H1 (cell line): ENCODE measurements at regions not wholly inside any gene's neighbourhood (a gene's known extent, or its start where the extent isn't known, plus 50 kb on each side); places are given as distances from the start of the nearest gene placed in this dataset.

Experiments used
- CTCF ChIA-PET: fragments of 300-600 bp; sonication (Branson Sonifier 250); formaldehyde crosslinking; loops from one replicate; lab custom pipeline; 2021; ENCODE audit not compliant: partially characterized antibody; lab: Charles Lee
- POLR2A ChIA-PET: fragments of 300-600 bp; sonication (Branson Sonifier 250); formaldehyde crosslinking; loops from one replicate; lab custom pipeline; 2021; ENCODE audit warnings: inconsistent platforms; ENCODE audit not compliant: partially characterized antibody; lab: Charles Lee
- DNase-seq, 2 experiments: peaks; one replicate each; pipeline versions ENCODE4 v3.0.0 to v3.0.0-alpha.2; 2010 to 2022; ENCODE audit warnings: low spot score in 2 of 2, low read depth in 1 of 2, mixed read lengths in 1 of 2
- FAIRE-seq: peaks from 2 replicates; lab custom pipeline; 2011; peaks lifted over from hg19 to GRCh38; lab: Jason Lieb, UNC
- H2AFZ ChIP-seq: 2 replicates; pipeline ENCODE4 v1.8.1; 2012; ENCODE audit warnings: low read length, inconsistent platforms
- H2AK5ac ChIP-seq: 2 replicates; pipeline ENCODE4 v1.6.1; 2013; ENCODE audit warnings: low read depth, low read length
- H2BK120ac ChIP-seq: replicated peaks from 2 replicates; pipeline ENCODE3; 2013; ENCODE audit warnings: low read depth, low read length, inconsistent platforms
- H2BK12ac ChIP-seq: 2 replicates; pipeline ENCODE4 v1.6.1; 2013; ENCODE audit warnings: low read depth, low read length
- H2BK15ac ChIP-seq: 2 replicates; pipeline ENCODE4 v1.6.1; 2013; ENCODE audit warnings: low read length
- H2BK20ac ChIP-seq: 2 replicates; pipeline ENCODE4 v1.6.1; 2013; ENCODE audit warnings: low read length
- H2BK5ac ChIP-seq: 2 replicates; pipeline ENCODE4 v1.6.1; 2013; ENCODE audit warnings: low read depth, low read length
- H3K14ac ChIP-seq: 2 replicates; pipeline ENCODE4 v1.6.1; 2013; ENCODE audit warnings: inconsistent platforms; ENCODE audit not compliant: insufficient read length
- H3K18ac ChIP-seq: 2 replicates; pipeline ENCODE4 v1.6.1; 2013; ENCODE audit warnings: low read length; ENCODE audit errors: extremely low read depth
- H3K23ac ChIP-seq: 2 replicates; pipeline ENCODE4 v1.6.1; 2013; ENCODE audit warnings: inconsistent platforms; ENCODE audit not compliant: insufficient read length
- H3K23me2 ChIP-seq: 2 replicates; pipeline ENCODE4 v1.6.1; 2013; ENCODE audit warnings: low read depth, low read length
- H3K27ac ChIP-seq: 2 replicates; pipeline ENCODE4 v1.6.1; 2011; ENCODE audit warnings: low read depth, low read length, inconsistent platforms
- H3K27me3 ChIP-seq, 4 experiments: replicated peaks in 1 of 4; 1 replicate in 1 of 4; 2 replicates in 3 of 4; pipeline versions ENCODE4 v1.6.1 to v1.8.1; 2011 to 2013; ENCODE audit warnings: low read length in 3 of 4, mild to moderate bottlenecking in 3 of 4, inconsistent platforms in 2 of 4, mixed read lengths in 2 of 4, moderate library complexity in 1 of 4; ENCODE audit not compliant: control insufficient read depth in 3 of 4, insufficient read depth in 3 of 4; ENCODE audit errors: extremely low read depth in 1 of 4
- H3K36me3 ChIP-seq, 4 experiments: 2 replicates each; pipeline versions ENCODE4 v1.6.1 to v1.8.1; 2011 to 2013; ENCODE audit warnings: mild to moderate bottlenecking in 4 of 4, low read length in 3 of 4, moderate library complexity in 2 of 4, control low read depth in 1 of 4, inconsistent platforms in 1 of 4; ENCODE audit not compliant: insufficient read depth in 4 of 4, control insufficient read depth in 2 of 4
- H3K4ac ChIP-seq: replicated peaks from 2 replicates; pipeline ENCODE3; 2013; ENCODE audit warnings: low read length, low read depth, mixed read lengths, inconsistent platforms; ENCODE audit not compliant: insufficient read length
- H3K4me1 ChIP-seq, 4 experiments: replicated peaks in 1 of 4; 1 replicate in 1 of 4; 2 replicates in 3 of 4; pipeline versions ENCODE4 v1.6.1 to v1.8.1; 2011 to 2013; ENCODE audit warnings: low read length in 3 of 4, inconsistent platforms in 2 of 4, mixed read lengths in 1 of 4; ENCODE audit not compliant: insufficient read depth in 4 of 4, control insufficient read depth in 3 of 4
- H3K4me2 ChIP-seq, 2 experiments: 2 replicates each; pipeline versions ENCODE4 v1.6.1 to v1.8.1; 2011 to 2013; ENCODE audit warnings: low read depth in 2 of 2, low read length in 2 of 2, control low read depth in 1 of 2, inconsistent platforms in 1 of 2, mild to moderate bottlenecking in 1 of 2; ENCODE audit not compliant: insufficient read depth in 1 of 2
- H3K4me3 ChIP-seq, 4 experiments: fragments of 200-600, 300-600 bp in 1 of 4; sonication (generic), shearing (Covaris generic), sonication (Bioruptor Twin) in 1 of 4; 2 replicates each; pipeline versions ENCODE4 v1.5.1 to v1.8.1; 2011 to 2016; ENCODE audit warnings: low read length in 4 of 4, low read depth in 3 of 4, control low read depth in 2 of 4, inconsistent platforms in 2 of 4, mild to moderate bottlenecking in 2 of 4, mixed read lengths in 1 of 4, moderate library complexity in 1 of 4; ENCODE audit not compliant: insufficient read depth in 2 of 4; ENCODE audit errors: extremely low read depth in 1 of 4
- H3K56ac ChIP-seq: replicated peaks from 2 replicates; pipeline ENCODE3; 2013; ENCODE audit warnings: low read depth, mild to moderate bottlenecking, mixed read lengths, low read length, inconsistent platforms; ENCODE audit not compliant: insufficient read length
- H3K79me1 ChIP-seq: 2 replicates; pipeline ENCODE4 v1.6.1; 2013; ENCODE audit warnings: low read depth, low read length, control low read depth
- H3K79me2 ChIP-seq, 2 experiments: 2 replicates each; pipeline versions ENCODE4 v1.6.1 to v1.8.1; 2012 to 2013; ENCODE audit warnings: low read length in 2 of 2, mild to moderate bottlenecking in 2 of 2, inconsistent platforms in 1 of 2; ENCODE audit not compliant: insufficient read depth in 2 of 2, control insufficient read depth in 1 of 2
- H3K9ac ChIP-seq, 4 experiments: replicated peaks in 1 of 4; 1 replicate in 1 of 4; 2 replicates in 3 of 4; pipeline versions ENCODE4 v1.6.1 to v1.8.1; 2011 to 2013; ENCODE audit warnings: low read depth in 3 of 4, low read length in 3 of 4, control low read depth in 2 of 4, mild to moderate bottlenecking in 2 of 4, moderate library complexity in 2 of 4, inconsistent platforms in 1 of 4; ENCODE audit errors: extremely low read depth in 1 of 4
- H3K9me3 ChIP-seq, 2 experiments: 2 replicates each; pipeline versions ENCODE4 v1.6.1 to v1.8.1; 2012 to 2013; ENCODE audit warnings: mild to moderate bottlenecking in 2 of 2, moderate library complexity in 2 of 2, control low read depth in 1 of 2, inconsistent platforms in 1 of 2, low read depth in 1 of 2, low read length in 1 of 2, mixed read lengths in 1 of 2; ENCODE audit not compliant: insufficient read depth in 2 of 2
- H4K20me1 ChIP-seq, 2 experiments: replicated peaks in 1 of 2; 2 replicates each; pipeline versions ENCODE3 to v1.8.1; 2011 to 2013; ENCODE audit warnings: inconsistent platforms in 2 of 2, low read length in 2 of 2, mild to moderate bottlenecking in 1 of 2; ENCODE audit not compliant: insufficient read depth in 2 of 2, control insufficient read depth in 1 of 2
- H4K5ac ChIP-seq: 2 replicates; pipeline ENCODE4 v1.6.1; 2013; ENCODE audit warnings: low read length, low read depth, mixed read lengths, inconsistent platforms; ENCODE audit not compliant: insufficient read length
- H4K8ac ChIP-seq: 2 replicates; pipeline ENCODE4 v1.8.0; 2013; ENCODE audit warnings: mild to moderate bottlenecking, moderate library complexity, low read length, inconsistent platforms; ENCODE audit not compliant: insufficient read depth; ENCODE audit errors: extremely low read depth
- H4K91ac ChIP-seq: replicated peaks from 2 replicates; pipeline ENCODE3; 2013; ENCODE audit warnings: low read length, mixed read lengths, inconsistent platforms; ENCODE audit not compliant: insufficient read length
- CEBPB ChIP-seq: IDR thresholded peaks from 2 replicates; pipeline ENCODE4 v1.6.1; 2012; ENCODE audit warnings: low read depth, low read length
- CREB1 ChIP-seq: IDR thresholded peaks from 2 replicates; pipeline ENCODE4 v1.6.1; 2012; ENCODE audit warnings: inconsistent platforms
- EP300 ChIP-seq, 2 experiments: IDR thresholded peaks; 1 replicate in 1 of 2; 2 replicates in 1 of 2; pipeline ENCODE4 v1.6.1; 2011 to 2012; ENCODE audit warnings: low read depth in 2 of 2, low read length in 2 of 2, mild to moderate bottlenecking in 2 of 2, borderline replicate concordance in 1 of 2, inconsistent platforms in 1 of 2, moderate library complexity in 1 of 2
- EZH2 ChIP-seq: fragments of 200-600 bp; sonication (generic); IDR thresholded peaks from 2 replicates; pipeline ENCODE4 v1.7.1; 2012; ENCODE audit warnings: low read depth, mild to moderate bottlenecking, moderate library complexity, low read length, inconsistent platforms; ENCODE audit not compliant: severe bottlenecking
- KDM1A ChIP-seq: fragments of 200-600, 300-600 bp; sonication (generic); IDR thresholded peaks from 2 replicates; pipeline ENCODE4 v1.7.1; 2016; ENCODE audit warnings: mild to moderate bottlenecking, low read length, borderline replicate concordance
- PHF8 ChIP-seq: fragments of 200-600 bp; sonication (generic); conservative IDR thresholded peaks from 2 replicates; pipeline ENCODE4 v1.7.1; 2012; ENCODE audit warnings: low read depth, mild to moderate bottlenecking, inconsistent platforms, low read length, moderate library complexity
- RBBP5 ChIP-seq: IDR thresholded peaks from 2 replicates; pipeline ENCODE4 v1.7.1; 2012; ENCODE audit warnings: low read depth, mild to moderate bottlenecking, inconsistent platforms, low read length, moderate library complexity, borderline replicate concordance
- RFX5 ChIP-seq: IDR thresholded peaks from 2 replicates; pipeline ENCODE4 v1.6.1; 2011; ENCODE audit warnings: low read depth, low read length, improper control_type of control experiment, borderline replicate concordance
- SP1 ChIP-seq: IDR thresholded peaks from 2 replicates; pipeline ENCODE4 v1.6.1; 2011; ENCODE audit warnings: low read depth, low read length
- SP2 ChIP-seq: IDR thresholded peaks from 2 replicates; pipeline ENCODE4 v1.6.1; 2012; ENCODE audit warnings: mild to moderate bottlenecking, low read length, inconsistent platforms
- TCF12 ChIP-seq: IDR thresholded peaks from 2 replicates; pipeline ENCODE4 v1.6.1; 2011; ENCODE audit warnings: low read depth, mild to moderate bottlenecking, low read length
- YY1 ChIP-seq: IDR thresholded peaks from 2 replicates; pipeline ENCODE4 v1.6.1; 2011; ENCODE audit warnings: low read depth, mild to moderate bottlenecking, low read length
- WGBS, 2 experiments: shearing (Covaris generic) in 1 of 2; methylation state at CpG; one replicate each; pipeline versions ENCODE4 v1.1.6 to v1.1.7; 2013 to 2015; ENCODE audit warnings: low lambda C conversion rate in 2 of 2, mixed read lengths in 2 of 2, inconsistent platforms in 1 of 2, low coverage in 1 of 2, missing lambda C conversion rate in 1 of 2; ENCODE audit not compliant: insufficient replicate concordance in 2 of 2, insufficient coverage in 1 of 2, insufficient read length in 1 of 2; ENCODE audit errors: extremely low coverage in 1 of 2, missing lambda C conversion rate in 1 of 2; 5-methylcytosine and 5-hydroxymethylcytosine counted together
- TF ChIP-seq, protein P1 (sequence below), 3 experiments: IDR thresholded peaks; 1 replicate in 2 of 3; 2 replicates in 1 of 3; pipeline versions ENCODE4 v1.5.1 to v1.6.1; 2011; ENCODE audit warnings: low read length in 3 of 3, mild to moderate bottlenecking in 3 of 3, inconsistent platforms in 2 of 3, low read depth in 1 of 3, moderate library complexity in 1 of 3; ENCODE audit not compliant: insufficient read depth in 1 of 3; ENCODE audit errors: control extremely low read depth in 1 of 3

DNA sequence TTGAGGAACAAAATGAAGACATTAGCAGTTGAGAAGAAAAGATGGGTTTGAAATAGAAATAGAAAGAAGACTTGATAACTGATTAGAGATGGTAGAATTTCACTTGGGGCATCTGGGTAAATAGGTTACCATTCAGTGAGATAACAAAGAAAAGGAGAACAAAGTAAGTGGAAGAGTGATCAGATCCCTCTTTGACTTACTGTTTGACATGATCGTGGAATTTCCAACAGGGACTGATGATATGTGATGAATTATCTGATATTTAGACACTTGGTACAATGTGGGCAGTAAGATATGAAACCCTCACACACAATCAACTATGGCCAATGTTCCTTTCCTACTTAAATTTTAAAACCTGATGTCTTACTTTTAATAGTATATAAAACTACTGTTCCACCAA is 70.1 kb upstream of the STARD4 start:
- no peaks in the 10 kb centered on the region for H3K4me1 ChIP-seq
- no peak overlapping the region for H3K9ac ChIP-seq
- no peak overlapping the region for H3K27ac ChIP-seq
- no peaks in the 10 kb centered on the region for H3K23me2 ChIP-seq
- H2BK120ac ChIP-seq: no peak overlapping the region
- no peaks in the 10 kb centered on the region for H3K79me1 ChIP-seq
- FAIRE-seq: no peak
- no peaks in the 10 kb centered on the region for H3K36me3 ChIP-seq
- H3K79me2 ChIP-seq: no peaks in the 10 kb centered on the region
- H3K4me3 ChIP-seq: no peak overlapping the region
- WGBS, 2 experiments: 95% methylated on average over 1 of the region's 1 CpG; no CpG with 5 or more reads in 1 of the 2 experiments
- no peak overlapping the region for H3K4ac ChIP-seq
- H3K23ac ChIP-seq: no peak overlapping the region
- no peak overlapping the region for H2AK5ac ChIP-seq
- no peak overlapping the region for H2BK15ac ChIP-seq
- no peak overlapping the region for H2BK5ac ChIP-seq
- no peak overlapping the region for H4K91ac ChIP-seq
- H3K14ac ChIP-seq: no peak overlapping the region
- ChIA-PET POLR2A (no interaction called here), CTCF (interaction anchor here (1.3 kb wide), 1 partner anchor 51 kb away, joined by 3 read pairs; no protein-coding TSS in a partner anchor)
- no peak overlapping the region for H3K18ac ChIP-seq
- H4K8ac ChIP-seq: no peak overlapping the region
- no peak overlapping the region for H2BK20ac ChIP-seq
- H4K20me1 ChIP-seq: no peaks in the 10 kb centered on the region
- no peak for DNase-seq
- no peak overlapping the region for H4K5ac ChIP-seq
- H3K9me3 ChIP-seq: no peaks in the 10 kb centered on the region
- H3K56ac ChIP-seq: no peak overlapping the region
- H2BK12ac ChIP-seq: no peak overlapping the region
- no peak for TF ChIP-seq CREB1
- TF ChIP-seq, protein P1, sequence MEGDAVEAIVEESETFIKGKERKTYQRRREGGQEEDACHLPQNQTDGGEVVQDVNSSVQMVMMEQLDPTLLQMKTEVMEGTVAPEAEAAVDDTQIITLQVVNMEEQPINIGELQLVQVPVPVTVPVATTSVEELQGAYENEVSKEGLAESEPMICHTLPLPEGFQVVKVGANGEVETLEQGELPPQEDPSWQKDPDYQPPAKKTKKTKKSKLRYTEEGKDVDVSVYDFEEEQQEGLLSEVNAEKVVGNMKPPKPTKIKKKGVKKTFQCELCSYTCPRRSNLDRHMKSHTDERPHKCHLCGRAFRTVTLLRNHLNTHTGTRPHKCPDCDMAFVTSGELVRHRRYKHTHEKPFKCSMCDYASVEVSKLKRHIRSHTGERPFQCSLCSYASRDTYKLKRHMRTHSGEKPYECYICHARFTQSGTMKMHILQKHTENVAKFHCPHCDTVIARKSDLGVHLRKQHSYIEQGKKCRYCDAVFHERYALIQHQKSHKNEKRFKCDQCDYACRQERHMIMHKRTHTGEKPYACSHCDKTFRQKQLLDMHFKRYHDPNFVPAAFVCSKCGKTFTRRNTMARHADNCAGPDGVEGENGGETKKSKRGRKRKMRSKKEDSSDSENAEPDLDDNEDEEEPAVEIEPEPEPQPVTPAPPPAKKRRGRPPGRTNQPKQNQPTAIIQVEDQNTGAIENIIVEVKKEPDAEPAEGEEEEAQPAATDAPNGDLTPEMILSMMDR (IDR thresholded peaks at IDR 0.05; ENCODE audit: control extremely low read depth in 1 of 3, insufficient read depth in 1 of 3, low read depth in 1 of 3, low read length in 3 of 3): no peak
- no peak for TF ChIP-seq SP1
- TF ChIP-seq RFX5: no peak
- TF ChIP-seq TCF12: no peak
- TF ChIP-seq RBBP5: no peak
- TF ChIP-seq YY1: no peak
- no peak for TF ChIP-seq KDM1A
- no peak for TF ChIP-seq EZH2
- no peak for TF ChIP-seq PHF8
- TF ChIP-seq EP300 (IDR thresholded peaks at IDR 0.05; ENCODE audit: borderline replicate concordance in 1 of 2, low read depth in 2 of 2, low read length in 2 of 2): no peak
- no peak for TF ChIP-seq SP2
- TF ChIP-seq CEBPB: no peak
- no peak overlapping the region for H3K4me2 ChIP-seq
- H2AFZ ChIP-seq: no peak overlapping the region
- no peaks in the 10 kb centered on the region for H3K27me3 ChIP-seq
